ENCODE measurements at regions not wholly inside any gene's neighbourhood (a gene's known extent, or its start where the extent isn't known, plus 50 kb on each side); places are given as distances from the start of the nearest gene placed in this dataset.

DNA sequence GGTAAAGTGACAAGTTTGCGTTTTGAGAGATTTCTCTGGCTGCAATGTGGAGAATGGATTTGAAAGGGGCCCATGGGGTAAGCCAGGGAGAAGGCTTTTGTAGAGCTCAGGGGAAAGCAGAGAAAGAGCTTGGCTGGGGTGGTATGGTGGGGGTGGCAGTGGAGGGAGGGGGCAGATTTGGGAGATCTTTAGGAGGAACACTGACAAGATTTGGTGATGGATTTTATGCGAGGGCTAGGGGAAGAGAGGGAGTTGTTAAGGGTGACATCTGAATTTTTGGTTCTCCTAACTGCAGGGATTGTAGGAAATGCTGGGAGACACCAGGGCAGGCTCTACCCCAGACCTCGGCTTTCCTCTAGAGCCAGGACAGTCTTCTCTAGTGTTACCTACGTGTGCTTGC, 108.7 kb upstream of the ZNF678 start:
- no peaks in the 10 kb centered on the region for H4K20me1 ChIP-seq (ENCODE audit: control insufficient read depth, insufficient read depth, insufficient read length)
- no peak overlapping the region for H2BK15ac ChIP-seq (ENCODE audit: low read depth, low read length)
- H3K9me3 Mint-ChIP-seq, result no peaks in the 10 kb centered on the region
- no peak overlapping the region for H3T11ph ChIP-seq (ENCODE audit: low read length)
- peaks cover 5% of the 10 kb centered on the region for H3K27me3 Mint-ChIP-seq (ENCODE audit: low read depth)
- no peaks in the 10 kb centered on the region for H3K27me3 ChIP-seq (ENCODE audit: insufficient read depth, low read length)
- no peak overlapping the region for H2AK5ac ChIP-seq (ENCODE audit: insufficient read length, low read length)
- H3K18ac ChIP-seq (ENCODE audit: insufficient read length, low read depth, low read length), result no peak overlapping the region
- H3K27ac Mint-ChIP-seq, result no peak overlapping the region
- no peak overlapping the region for H2BK5ac ChIP-seq (ENCODE audit: insufficient read length, low read length)
- H3K36me3 Mint-ChIP-seq (ENCODE audit: insufficient read depth in 1 of 3, low read depth in 3 of 3), result no peaks in the 10 kb centered on the region
- no peak overlapping the region for H4K5ac ChIP-seq (ENCODE audit: insufficient read length, low read depth, low read length)
- H2BK12ac ChIP-seq (ENCODE audit: insufficient read length, low read depth, low read length), result no peak overlapping the region
- no peaks in the 10 kb centered on the region for H3K79me1 ChIP-seq (ENCODE audit: insufficient read depth, low read depth, low read length, poor library complexity, severe bottlenecking)
- H3K23ac ChIP-seq (ENCODE audit: insufficient read length, low read depth, low read length), result no peak overlapping the region
- H3K79me2 ChIP-seq (ENCODE audit: insufficient read depth, low read length), result no peaks in the 10 kb centered on the region
- no peak for DNase-seq
- H3K4me1 ChIP-seq (ENCODE audit: insufficient read depth, low read length), result no peaks in the 10 kb centered on the region
- no peak overlapping the region for H2BK120ac ChIP-seq (ENCODE audit: low read depth, low read length, poor library complexity, severe bottlenecking)
- no peak overlapping the region for H3K4me3 Mint-ChIP-seq
- no CpG with 5 or more reads among the region's 4 CpGs for WGBS (ENCODE audit: extremely low coverage, insufficient read length, low lambda C conversion rate)
- H3K23me2 ChIP-seq (ENCODE audit: insufficient read length, low read depth, low read length, poor library complexity, severe bottlenecking), result no peaks in the 10 kb centered on the region
- H3K9ac ChIP-seq (ENCODE audit: extremely low read depth, insufficient read length, low read length), result no peak overlapping the region
- no peaks in the 10 kb centered on the region for H3K9me3 ChIP-seq (ENCODE audit: control insufficient read depth, low read depth, low read length)
- no peak for TF ChIP-seq CTCF (conservative IDR thresholded peaks at IDR 0.05)
- H3K4ac ChIP-seq (ENCODE audit: low read depth, low read length), result no peak overlapping the region
- H3K4me1 Mint-ChIP-seq, result peaks cover 0 to 4% of the 10 kb centered on the region in 2 experiments; a peak in 2 of 4 replicates
- H4K91ac ChIP-seq (ENCODE audit: insufficient read length, low read depth, low read length), result no peak overlapping the region
- H2BK20ac ChIP-seq (ENCODE audit: low read depth, low read length, poor library complexity, severe bottlenecking), result no peak overlapping the region
- no peak overlapping the region for H3K56ac ChIP-seq (ENCODE audit: insufficient read length, low read depth, low read length)
- no peak overlapping the region for H3K27ac ChIP-seq (ENCODE audit: insufficient read length, low read depth, low read length)
- H4K8ac ChIP-seq (replicated peaks; ENCODE audit: insufficient read length, low read depth, low read length), result no peak overlapping the region
- H2AFZ ChIP-seq (ENCODE audit: low read length), result no peak overlapping the region
- H3K4me2 ChIP-seq (ENCODE audit: insufficient read depth, insufficient read length, low read length), result no peak overlapping the region
- H3K14ac ChIP-seq (ENCODE audit: insufficient read depth, low read length), result no peak overlapping the region
